K562 (cell line): ENCODE measurements at regions not wholly inside any gene's neighbourhood (a gene's known extent, or its start where the extent isn't known, plus 50 kb on each side); places are given as distances from the start of the nearest gene placed in this dataset.
A peak's percentile ranks its signal among the peaks of the same experiment; 100 is the strongest.

Source experiments
- GTF2F1 ChIP-seq: IDR thresholded peaks from 2 replicates; pipeline ENCODE4 v1.6.1; 2011; ENCODE audit warnings: low read depth, low read length, improper control_type of control experiment
- JUN ChIP-seq, 2 experiments: sonication (generic) in 1 of 2; formaldehyde crosslinking in 1 of 2; IDR thresholded peaks; 2 replicates each; pipeline versions ENCODE4 v1.6.1 to v1.8.0; 2012 to 2022; ENCODE audit warnings: borderline replicate concordance in 2 of 2, mild to moderate bottlenecking in 2 of 2, improper control_type of control experiment in 1 of 2, low read depth in 1 of 2, low read length in 1 of 2, missing genetic modification reagents in 1 of 2
- MEIS2 ChIP-seq: fragments of 450-650 bp; IDR thresholded peaks from 2 replicates; pipeline ENCODE4 v1.6.1; 2014; ENCODE audit warnings: mild to moderate bottlenecking; ENCODE audit not compliant: partially characterized antibody
- SMAD1 ChIP-seq: fragments of 150-350 bp; IDR thresholded peaks from 2 replicates; pipeline ENCODE4 v1.6.1; 2014; ENCODE audit warnings: low read length, low read depth; ENCODE audit not compliant: partially characterized antibody
- TCFL5 ChIP-seq: fragments of 250-450 bp; sonication (Bioruptor Pico); conservative IDR thresholded peaks from 2 replicates; pipeline ENCODE4 v1.6.1; 2021; ENCODE audit warnings: mild to moderate bottlenecking, moderate library complexity, matching md5 sums
- TRIM24 ChIP-seq, 2 experiments: fragments of 450-650 bp; IDR thresholded peaks; 2 replicates each; pipeline ENCODE4 v1.6.1; 2016
- ZMIZ1 ChIP-seq, 2 experiments: fragments of 150-350 bp in 1 of 2; IDR thresholded peaks; 2 replicates each; pipeline ENCODE4 v1.6.1; 2012 to 2016; ENCODE audit warnings: low read depth in 2 of 2, low read length in 2 of 2, mild to moderate bottlenecking in 1 of 2, moderate library complexity in 1 of 2
- TF ChIP-seq, protein P1 (sequence below): fragments of 250-450 bp; sonication (Bioruptor Pico); IDR thresholded peaks from 2 replicates; pipeline ENCODE4 v1.5.0; 2021
- TF ChIP-seq, protein P2 (sequence below): sonication (generic); formaldehyde crosslinking; IDR thresholded peaks from 2 replicates; pipeline ENCODE4 v1.8.1; 2023; ENCODE audit warnings: mild to moderate bottlenecking, missing genetic modification reagents
- TF ChIP-seq, protein P3 (sequence below): sonication (generic); formaldehyde crosslinking; IDR thresholded peaks from 2 replicates; pipeline ENCODE4 v1.8.0; 2023; ENCODE audit warnings: missing genetic modification reagents, mild to moderate bottlenecking, borderline replicate concordance

GRCh38 chr6:14711056-14711703, 534.7 kb upstream of the JARID2 start (continued):
- peak; percentile 85 for TF ChIP-seq MEIS2
- TF ChIP-seq, protein P1, sequence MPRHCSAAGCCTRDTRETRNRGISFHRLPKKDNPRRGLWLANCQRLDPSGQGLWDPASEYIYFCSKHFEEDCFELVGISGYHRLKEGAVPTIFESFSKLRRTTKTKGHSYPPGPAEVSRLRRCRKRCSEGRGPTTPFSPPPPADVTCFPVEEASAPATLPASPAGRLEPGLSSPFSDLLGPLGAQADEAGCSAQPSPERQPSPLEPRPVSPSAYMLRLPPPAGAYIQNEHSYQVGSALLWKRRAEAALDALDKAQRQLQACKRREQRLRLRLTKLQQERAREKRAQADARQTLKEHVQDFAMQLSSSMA (CRISPR knock-in tag): no peak
- peak; percentile 91 to 96 for TF ChIP-seq TRIM24 (IDR thresholded peaks at IDR 0.05)
- TF ChIP-seq TCFL5 (CRISPR knock-in tag): no peak
- TF ChIP-seq, protein P2, sequence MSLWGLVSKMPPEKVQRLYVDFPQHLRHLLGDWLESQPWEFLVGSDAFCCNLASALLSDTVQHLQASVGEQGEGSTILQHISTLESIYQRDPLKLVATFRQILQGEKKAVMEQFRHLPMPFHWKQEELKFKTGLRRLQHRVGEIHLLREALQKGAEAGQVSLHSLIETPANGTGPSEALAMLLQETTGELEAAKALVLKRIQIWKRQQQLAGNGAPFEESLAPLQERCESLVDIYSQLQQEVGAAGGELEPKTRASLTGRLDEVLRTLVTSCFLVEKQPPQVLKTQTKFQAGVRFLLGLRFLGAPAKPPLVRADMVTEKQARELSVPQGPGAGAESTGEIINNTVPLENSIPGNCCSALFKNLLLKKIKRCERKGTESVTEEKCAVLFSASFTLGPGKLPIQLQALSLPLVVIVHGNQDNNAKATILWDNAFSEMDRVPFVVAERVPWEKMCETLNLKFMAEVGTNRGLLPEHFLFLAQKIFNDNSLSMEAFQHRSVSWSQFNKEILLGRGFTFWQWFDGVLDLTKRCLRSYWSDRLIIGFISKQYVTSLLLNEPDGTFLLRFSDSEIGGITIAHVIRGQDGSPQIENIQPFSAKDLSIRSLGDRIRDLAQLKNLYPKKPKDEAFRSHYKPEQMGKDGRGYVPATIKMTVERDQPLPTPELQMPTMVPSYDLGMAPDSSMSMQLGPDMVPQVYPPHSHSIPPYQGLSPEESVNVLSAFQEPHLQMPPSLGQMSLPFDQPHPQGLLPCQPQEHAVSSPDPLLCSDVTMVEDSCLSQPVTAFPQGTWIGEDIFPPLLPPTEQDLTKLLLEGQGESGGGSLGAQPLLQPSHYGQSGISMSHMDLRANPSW: no peak
- TF ChIP-seq JUN (IDR thresholded peaks at IDR 0.05; ENCODE audit: borderline replicate concordance, low read depth, low read length): peak; percentile 90
- no peak for TF ChIP-seq JUN (CRISPR knock-in tag; IDR thresholded peaks at IDR 0.05; ENCODE audit: borderline replicate concordance)
- TF ChIP-seq SMAD1: peak; percentile 80
- TF ChIP-seq ZMIZ1 (IDR thresholded peaks at IDR 0.05; ENCODE audit: low read depth in 2 of 2, low read length in 2 of 2): peak in 1 of 2 experiments; percentile 16; a peak in 1 of 4 replicates
- TF ChIP-seq, protein P3, sequence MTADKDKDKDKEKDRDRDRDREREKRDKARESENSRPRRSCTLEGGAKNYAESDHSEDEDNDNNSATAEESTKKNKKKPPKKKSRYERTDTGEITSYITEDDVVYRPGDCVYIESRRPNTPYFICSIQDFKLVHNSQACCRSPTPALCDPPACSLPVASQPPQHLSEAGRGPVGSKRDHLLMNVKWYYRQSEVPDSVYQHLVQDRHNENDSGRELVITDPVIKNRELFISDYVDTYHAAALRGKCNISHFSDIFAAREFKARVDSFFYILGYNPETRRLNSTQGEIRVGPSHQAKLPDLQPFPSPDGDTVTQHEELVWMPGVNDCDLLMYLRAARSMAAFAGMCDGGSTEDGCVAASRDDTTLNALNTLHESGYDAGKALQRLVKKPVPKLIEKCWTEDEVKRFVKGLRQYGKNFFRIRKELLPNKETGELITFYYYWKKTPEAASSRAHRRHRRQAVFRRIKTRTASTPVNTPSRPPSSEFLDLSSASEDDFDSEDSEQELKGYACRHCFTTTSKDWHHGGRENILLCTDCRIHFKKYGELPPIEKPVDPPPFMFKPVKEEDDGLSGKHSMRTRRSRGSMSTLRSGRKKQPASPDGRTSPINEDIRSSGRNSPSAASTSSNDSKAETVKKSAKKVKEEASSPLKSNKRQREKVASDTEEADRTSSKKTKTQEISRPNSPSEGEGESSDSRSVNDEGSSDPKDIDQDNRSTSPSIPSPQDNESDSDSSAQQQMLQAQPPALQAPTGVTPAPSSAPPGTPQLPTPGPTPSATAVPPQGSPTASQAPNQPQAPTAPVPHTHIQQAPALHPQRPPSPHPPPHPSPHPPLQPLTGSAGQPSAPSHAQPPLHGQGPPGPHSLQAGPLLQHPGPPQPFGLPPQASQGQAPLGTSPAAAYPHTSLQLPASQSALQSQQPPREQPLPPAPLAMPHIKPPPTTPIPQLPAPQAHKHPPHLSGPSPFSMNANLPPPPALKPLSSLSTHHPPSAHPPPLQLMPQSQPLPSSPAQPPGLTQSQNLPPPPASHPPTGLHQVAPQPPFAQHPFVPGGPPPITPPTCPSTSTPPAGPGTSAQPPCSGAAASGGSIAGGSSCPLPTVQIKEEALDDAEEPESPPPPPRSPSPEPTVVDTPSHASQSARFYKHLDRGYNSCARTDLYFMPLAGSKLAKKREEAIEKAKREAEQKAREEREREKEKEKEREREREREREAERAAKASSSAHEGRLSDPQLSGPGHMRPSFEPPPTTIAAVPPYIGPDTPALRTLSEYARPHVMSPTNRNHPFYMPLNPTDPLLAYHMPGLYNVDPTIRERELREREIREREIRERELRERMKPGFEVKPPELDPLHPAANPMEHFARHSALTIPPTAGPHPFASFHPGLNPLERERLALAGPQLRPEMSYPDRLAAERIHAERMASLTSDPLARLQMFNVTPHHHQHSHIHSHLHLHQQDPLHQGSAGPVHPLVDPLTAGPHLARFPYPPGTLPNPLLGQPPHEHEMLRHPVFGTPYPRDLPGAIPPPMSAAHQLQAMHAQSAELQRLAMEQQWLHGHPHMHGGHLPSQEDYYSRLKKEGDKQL (CRISPR knock-in tag): no peak
- TF ChIP-seq GTF2F1: no peak
